HG03432 (cell line): ENCODE measurements at regions not wholly inside any gene's neighbourhood (a gene's known extent, or its start where the extent isn't known, plus 50 kb on each side); places are given as distances from the start of the nearest gene placed in this dataset.

ENCODE experiments used
- ATAC-seq: cut with Tn5 transposase; IDR thresholded peaks from one replicate; pipeline ENCODE4 v1.9.1; 2021; ENCODE audit warnings: mild to moderate bottlenecking, moderate library complexity; ENCODE audit not compliant: unreplicated experiment

GRCh38 chr2:16303761-16304160 is 361.9 kb downstream of the CYRIA start:
- ATAC-seq, result no peak

GRCh38 chr2:16303273-16303577 is 362.4 kb downstream of the CYRIA start:
- no peak for ATAC-seq

GRCh38 chr2:16302431-16303272 is 362.3 kb downstream of the MYCN start:
- ATAC-seq, result no peak

- ATAC-seq, result no peak
Observed at GRCh38 chr2:16301961-16302360, 361.6 kb downstream of the MYCN start.

GRCh38 chr2:16298866-16299265 is 358.5 kb downstream of the MYCN start:
- ATAC-seq, result no peak

GRCh38 chr2:16296331-16297250 is 356.2 kb downstream of the MYCN start:
- ATAC-seq, result no peak

- ATAC-seq, result no peak
Observed at GRCh38 chr2:16296038-16296290, 355.6 kb downstream of the MYCN start.

- ATAC-seq, result no peak
Observed at GRCh38 chr2:16294791-16295190, 354.4 kb downstream of the MYCN start.

GRCh38 chr2:16293871-16294270 is 353.5 kb downstream of the MYCN start:
- no peak for ATAC-seq

- ATAC-seq, result no peak
Observed at GRCh38 chr2:16293398-16293797, 353.0 kb downstream of the MYCN start.

- ATAC-seq, result no peak
Observed at GRCh38 chr2:16291731-16292550, 351.6 kb downstream of the MYCN start.

- no peak for ATAC-seq
Observed at GRCh38 chr2:16291226-16291625, 350.9 kb downstream of the MYCN start.

- ATAC-seq, result no peak
Observed at GRCh38 chr2:16290311-16291020, 350.1 kb downstream of the MYCN start.

- no peak for ATAC-seq
Observed at GRCh38 chr2:16288371-16289112, 348.2 kb downstream of the MYCN start.

- ATAC-seq, result no peak
Observed at GRCh38 chr2:16287831-16288230, 347.5 kb downstream of the MYCN start.

- ATAC-seq, result no peak
Observed at GRCh38 chr2:16287281-16287680, 346.9 kb downstream of the MYCN start.

- no peak for ATAC-seq
Observed at GRCh38 chr2:16285813-16286510, 345.6 kb downstream of the MYCN start.

GRCh38 chr2:16284941-16285625 is 344.7 kb downstream of the MYCN start:
- ATAC-seq, result no peak
